ENCODE measurements at regions not wholly inside any gene's neighbourhood (a gene's known extent, or its start where the extent isn't known, plus 50 kb on each side); places are given as distances from the start of the nearest gene placed in this dataset.

- ChIA-PET CTCF (interaction anchor here (0.7 kb wide), 1 partner anchor 18 kb away, joined by 3 read pairs; no protein-coding TSS in a partner anchor), POLR2A (no interaction called here)
- Histone ChIP-seq H3K4me3 (ENCODE audit: low read depth, low read length) (no peak overlapping the region), H3K9me3 (ENCODE audit: control insufficient read depth, insufficient read depth, low read depth, low read length) (no peaks in the 10 kb centered on the region), H3K4me1 (ENCODE audit: control insufficient read depth, insufficient read depth, low read length) (no peaks in the 10 kb centered on the region), H3K36me3 (ENCODE audit: control insufficient read depth in 2 of 2, insufficient read depth in 1 of 2, low read length in 2 of 2) (no peaks in the 10 kb centered on the region), H3K27ac (ENCODE audit: extremely low read depth, low read depth, low read length) (no peak overlapping the region)
- TF ChIP-seq ZNF521 (tag by site-specific recombination; IDR thresholded peaks at IDR 0.05) (no peak), ZNF398 (tag by site-specific recombination; IDR thresholded peaks at IDR 0.05) (no peak)
Measured at GRCh38 chr18:60050821-60051220, 151.0 kb downstream of the PMAIP1 start.

- ChIA-PET POLR2A (no interaction called here), CTCF (interaction anchor here (0.7 to 1.1 kb wide), 2 partner anchors 60 to 61 kb away, joined by 3 to 4 read pairs; no protein-coding TSS in a partner anchor)
- no peak overlapping the region for H3K27ac ChIP-seq (ENCODE audit: extremely low read depth, low read depth, low read length)
- no peak overlapping the region for H3K4me3 ChIP-seq (ENCODE audit: low read depth, low read length)
- H3K9me3 ChIP-seq (ENCODE audit: control insufficient read depth, insufficient read depth, low read depth, low read length), result no peaks in the 10 kb centered on the region
- TF ChIP-seq ZNF138 (tag by site-specific recombination; IDR thresholded peaks at IDR 0.05; ENCODE audit: borderline replicate concordance) (no peak), ZNF239 (tag by site-specific recombination; IDR thresholded peaks at IDR 0.05) (no peak), ZNF837 (tag by site-specific recombination; IDR thresholded peaks at IDR 0.05) (no peak), ZNF768 (tag by site-specific recombination; IDR thresholded peaks at IDR 0.05) (no peak), ZNF423 (tag by site-specific recombination; IDR thresholded peaks at IDR 0.05) (no peak), WT1 (tag by site-specific recombination; IDR thresholded peaks at IDR 0.05) (no peak), ZNF501 (tag by site-specific recombination; IDR thresholded peaks at IDR 0.05) (no peak), CTCF (tag by site-specific recombination; IDR thresholded peaks at IDR 0.05) (no peak), ZFP69B (tag by site-specific recombination; IDR thresholded peaks at IDR 0.05) (no peak), ZNF585B (tag by site-specific recombination; IDR thresholded peaks at IDR 0.05) (no peak), HOXD13 (CRISPR knock-in tag; IDR thresholded peaks at IDR 0.05; ENCODE audit: borderline replicate concordance) (no peak), ZNF2 (tag by site-specific recombination; IDR thresholded peaks at IDR 0.05) (no peak), ZNF624 (tag by site-specific recombination; IDR thresholded peaks at IDR 0.05) (no peak), ZNF133 (tag by site-specific recombination; IDR thresholded peaks at IDR 0.05) (no peak), ZNF701 (tag by site-specific recombination; IDR thresholded peaks at IDR 0.05) (no peak), ZNF776 (tag by site-specific recombination; IDR thresholded peaks at IDR 0.05; ENCODE audit: borderline replicate concordance) (no peak), ZNF514 (tag by site-specific recombination; IDR thresholded peaks at IDR 0.05) (no peak), ZNF596 (tag by site-specific recombination; IDR thresholded peaks at IDR 0.05) (no peak), IKZF3 (tag by site-specific recombination; IDR thresholded peaks at IDR 0.05) (no peak)
- TF ChIP-seq, protein P1, sequence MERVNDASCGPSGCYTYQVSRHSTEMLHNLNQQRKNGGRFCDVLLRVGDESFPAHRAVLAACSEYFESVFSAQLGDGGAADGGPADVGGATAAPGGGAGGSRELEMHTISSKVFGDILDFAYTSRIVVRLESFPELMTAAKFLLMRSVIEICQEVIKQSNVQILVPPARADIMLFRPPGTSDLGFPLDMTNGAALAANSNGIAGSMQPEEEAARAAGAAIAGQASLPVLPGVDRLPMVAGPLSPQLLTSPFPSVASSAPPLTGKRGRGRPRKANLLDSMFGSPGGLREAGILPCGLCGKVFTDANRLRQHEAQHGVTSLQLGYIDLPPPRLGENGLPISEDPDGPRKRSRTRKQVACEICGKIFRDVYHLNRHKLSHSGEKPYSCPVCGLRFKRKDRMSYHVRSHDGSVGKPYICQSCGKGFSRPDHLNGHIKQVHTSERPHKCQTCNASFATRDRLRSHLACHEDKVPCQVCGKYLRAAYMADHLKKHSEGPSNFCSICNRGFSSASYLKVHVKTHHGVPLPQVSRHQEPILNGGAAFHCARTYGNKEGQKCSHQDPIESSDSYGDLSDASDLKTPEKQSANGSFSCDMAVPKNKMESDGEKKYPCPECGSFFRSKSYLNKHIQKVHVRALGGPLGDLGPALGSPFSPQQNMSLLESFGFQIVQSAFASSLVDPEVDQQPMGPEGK (tag by site-specific recombination; IDR thresholded peaks at IDR 0.05), result no peak
- H3K4me1 ChIP-seq (ENCODE audit: control insufficient read depth, insufficient read depth, low read length), result no peaks in the 10 kb centered on the region
- no peaks in the 10 kb centered on the region for H3K36me3 ChIP-seq (ENCODE audit: control insufficient read depth in 2 of 2, insufficient read depth in 1 of 2, low read length in 2 of 2)
Measured at GRCh38 chr18:60049172-60049571, 149.4 kb downstream of the PMAIP1 start.

Data from HEK293 (cell line).